Ascending aorta (tissue), 2 donors: ENCODE measurements at regions not wholly inside any gene's neighbourhood (a gene's known extent, or its start where the extent isn't known, plus 50 kb on each side); places are given as distances from the start of the nearest gene placed in this dataset.

Experiments
- DNase-seq, 2 donors: peaks; one replicate each; pipeline ENCODE4 v3.0.0-alpha.2; 2019; ENCODE audit warnings: low spot score in 2 of 2
- H3K27ac ChIP-seq, 2 donors: fragments of 200-600 bp; sonication (generic); one replicate each; pipeline ENCODE4 v1.5.1; 2016 to 2017; ENCODE audit warnings: mild to moderate bottlenecking in 1 of 2
- H3K27me3 ChIP-seq: fragments of 200-600 bp; sonication (generic); one replicate; pipeline ENCODE4 v1.5.1; 2017
- H3K36me3 ChIP-seq, 2 donors: fragments of 200-600 bp; sonication (generic); one replicate each; pipeline ENCODE4 v1.5.1; 2016
- H3K4me1 ChIP-seq, 2 donors: fragments of 200-600 bp; sonication (generic); one replicate each; pipeline ENCODE4 v1.5.1; 2016 to 2017; ENCODE audit warnings: mild to moderate bottlenecking in 1 of 2
- H3K4me3 ChIP-seq, 2 donors: fragments of 200-600 bp; sonication (generic); one replicate each; pipeline ENCODE4 v1.5.1; 2016 to 2017; ENCODE audit warnings: mild to moderate bottlenecking in 1 of 2
- H3K9me3 ChIP-seq, 2 donors: fragments of 200-600 bp; sonication (generic); one replicate each; pipeline ENCODE4 v1.5.1; 2016
- CTCF ChIP-seq, 3 experiments: fragments of 200-600 bp in 2 of 3; fragments of 450-650 bp in 1 of 3; sonication (generic) in 2 of 3; IDR thresholded peaks; one replicate each; pipeline ENCODE4 v1.5.1; 2016 to 2019; ENCODE audit warnings: antibody characterized with exemption in 3 of 3, mild to moderate bottlenecking in 1 of 3, moderate library complexity in 1 of 3
- intact Hi-C: fragments of 100-400 bp; cut with DNase I; formaldehyde crosslinking; loops from one replicate; pipeline ENCODE4 v1.15.1; 2023

GRCh38 chr2:5230444-5230843, 461.7 kb upstream of the SOX11 start:
- intact Hi-C loops, result no loop called here

GRCh38 chr2:5230855-5231254, 461.3 kb upstream of the SOX11 start:
- no peak for TF ChIP-seq CTCF (IDR thresholded peaks at IDR 0.05)
- intact Hi-C loops, result no loop called here

More at GRCh38 chr2:5230444-5230843, 461.7 kb upstream of the SOX11 start:
- DNase-seq, result no peak
- TF ChIP-seq CTCF (IDR thresholded peaks at IDR 0.05), result no peak
- H3K9me3 ChIP-seq, result no peaks in the 10 kb centered on the region
- no peak overlapping the region for H3K27ac ChIP-seq
- no peaks in the 10 kb centered on the region for H3K4me1 ChIP-seq
- H3K4me3 ChIP-seq, result no peak overlapping the region
- H3K27me3 ChIP-seq, result no peaks in the 10 kb centered on the region
- no peaks in the 10 kb centered on the region for H3K36me3 ChIP-seq

GRCh38 chr2:5231287-5231686, 460.9 kb upstream of the SOX11 start:
- Histone ChIP-seq H3K4me1 (no peaks in the 10 kb centered on the region), H3K27me3 (no peaks in the 10 kb centered on the region), H3K4me3 (no peak overlapping the region), H3K27ac (no peak overlapping the region), H3K9me3 (no peaks in the 10 kb centered on the region), H3K36me3 (no peaks in the 10 kb centered on the region)
- intact Hi-C loops, result no loop called here
- DNase-seq, result no peak
- no peak for TF ChIP-seq CTCF (IDR thresholded peaks at IDR 0.05)

More at GRCh38 chr2:5230855-5231254, 461.3 kb upstream of the SOX11 start:
- H3K4me1 ChIP-seq, result no peaks in the 10 kb centered on the region
- H3K27me3 ChIP-seq, result no peaks in the 10 kb centered on the region
- H3K27ac ChIP-seq, result no peak overlapping the region
- no peak for DNase-seq
- H3K9me3 ChIP-seq, result no peaks in the 10 kb centered on the region
- no peaks in the 10 kb centered on the region for H3K36me3 ChIP-seq
- H3K4me3 ChIP-seq, result no peak overlapping the region

- Histone ChIP-seq H3K4me1 (no peaks in the 10 kb centered on the region), H3K4me3 (no peak overlapping the region), H3K36me3 (no peaks in the 10 kb centered on the region), H3K9me3 (no peaks in the 10 kb centered on the region), H3K27me3 (no peaks in the 10 kb centered on the region), H3K27ac (no peak overlapping the region)
- intact Hi-C loops, result no loop called here
- no peak for TF ChIP-seq CTCF (IDR thresholded peaks at IDR 0.05)
- no peak for DNase-seq
These were observed 457.6 kb upstream of the SOX11 start for GRCh38 chr2:5234563-5234962.

GRCh38 chr2:5235701-5236100, 456.5 kb upstream of the SOX11 start:
- DNase-seq, result no peak
- no peaks in the 10 kb centered on the region for H3K36me3 ChIP-seq
- no peaks in the 10 kb centered on the region for H3K9me3 ChIP-seq
- no peak overlapping the region for H3K4me3 ChIP-seq
- no peak overlapping the region for H3K27ac ChIP-seq
- no peaks in the 10 kb centered on the region for H3K27me3 ChIP-seq
- no peak for TF ChIP-seq CTCF (IDR thresholded peaks at IDR 0.05)
- intact Hi-C loops, result no loop called here
- H3K4me1 ChIP-seq, result no peaks in the 10 kb centered on the region

- Histone ChIP-seq H3K27me3 (no peaks in the 10 kb centered on the region), H3K4me1 (no peaks in the 10 kb centered on the region), H3K9me3 (no peaks in the 10 kb centered on the region), H3K27ac (no peak overlapping the region), H3K36me3 (no peaks in the 10 kb centered on the region), H3K4me3 (no peak overlapping the region)
- intact Hi-C loops, result no loop called here
- TF ChIP-seq CTCF (IDR thresholded peaks at IDR 0.05), result no peak
- no peak for DNase-seq
These were observed 455.9 kb upstream of the SOX11 start for GRCh38 chr2:5236249-5236648.
